ENCODE measurements at regions not wholly inside any gene's neighbourhood (a gene's known extent, or its start where the extent isn't known, plus 50 kb on each side); places are given as distances from the start of the nearest gene placed in this dataset.
A peak's percentile ranks its signal among the peaks of the same experiment; 100 is the strongest.

DNA sequence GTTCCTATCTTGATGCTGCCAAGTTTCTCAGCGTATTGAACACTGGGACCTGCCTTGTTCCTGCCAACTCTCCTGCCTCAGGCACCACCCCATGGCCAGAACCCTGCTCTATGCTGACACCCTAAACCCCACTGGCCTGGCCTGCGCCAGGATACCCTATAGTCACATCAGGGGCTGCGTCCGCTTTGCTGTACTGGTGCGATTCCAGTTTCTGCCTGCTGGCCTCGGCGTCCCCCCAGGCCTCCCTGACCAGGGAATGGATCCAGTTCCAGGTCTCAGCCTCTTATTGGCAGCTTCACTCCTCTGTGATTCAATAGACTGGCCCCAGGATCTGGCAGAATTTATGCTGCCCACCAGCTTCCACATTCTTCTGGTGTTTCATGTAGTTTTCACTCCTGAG is 55.0 kb downstream of the GPR6 start:
- no peak for DNase-seq

DNA sequence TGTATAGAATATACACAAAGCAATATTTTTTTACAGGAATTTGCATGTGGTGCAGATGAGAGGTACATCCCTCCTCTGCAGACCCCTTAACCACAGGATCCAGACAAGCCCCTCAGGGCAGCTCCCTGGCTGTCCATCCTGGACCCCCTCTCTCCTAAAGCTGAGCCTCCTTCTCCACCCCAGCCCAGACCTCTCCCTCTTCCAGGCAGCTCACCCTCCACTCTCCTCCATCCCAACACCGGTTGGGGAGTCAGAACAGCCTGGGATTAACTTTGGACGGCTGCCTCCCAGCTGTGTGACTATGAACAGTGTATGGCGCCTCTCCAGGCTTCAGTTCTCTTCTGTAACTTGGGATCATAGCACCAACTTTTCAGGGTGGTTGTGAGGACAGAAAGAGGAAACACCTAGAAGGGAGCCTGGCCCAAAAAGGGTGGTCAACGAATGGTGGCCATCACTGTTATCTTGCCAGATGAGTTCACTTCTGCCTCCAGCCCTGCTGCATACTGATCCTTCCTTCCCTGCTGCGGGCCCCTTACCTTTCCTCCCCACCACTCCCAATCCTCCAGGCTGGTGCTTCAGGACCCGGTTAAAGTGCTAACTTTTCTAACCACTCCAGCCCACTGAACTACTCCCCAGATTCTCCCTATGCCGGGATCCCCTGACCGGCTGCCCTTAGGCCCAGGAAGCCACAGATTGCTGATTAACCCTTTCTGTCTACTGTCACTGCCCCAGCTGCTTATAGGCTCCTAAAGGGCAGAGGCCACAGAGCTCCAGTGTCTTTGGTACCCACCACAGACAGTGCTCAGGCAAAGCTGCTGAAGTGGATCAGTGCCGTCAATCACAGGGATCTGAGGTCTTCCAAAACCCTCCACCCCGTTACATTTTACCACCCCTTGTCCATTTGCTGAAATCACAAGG is 55.9 kb downstream of the GPR6 start:
- no peak for DNase-seq

DNA sequence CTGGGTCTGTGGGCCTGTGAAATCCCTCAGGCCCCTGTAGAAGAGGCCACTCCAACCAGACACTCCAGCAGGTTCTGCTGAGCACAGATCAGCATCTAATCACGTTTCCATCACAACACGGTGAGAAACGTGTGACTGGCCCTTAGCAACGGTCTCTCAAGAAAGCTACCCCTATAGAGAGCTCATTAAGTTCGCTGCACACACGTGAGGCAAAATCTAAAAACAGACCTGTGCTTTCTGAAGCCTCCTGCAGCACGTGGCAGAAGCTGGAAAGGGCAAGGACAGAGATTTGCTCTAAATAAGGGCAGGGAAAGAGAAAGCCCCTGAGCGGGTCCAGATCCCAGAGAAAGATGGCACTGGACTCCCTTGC is 56.5 kb downstream of the GPR6 start:
- DNase-seq = no peak

DNA sequence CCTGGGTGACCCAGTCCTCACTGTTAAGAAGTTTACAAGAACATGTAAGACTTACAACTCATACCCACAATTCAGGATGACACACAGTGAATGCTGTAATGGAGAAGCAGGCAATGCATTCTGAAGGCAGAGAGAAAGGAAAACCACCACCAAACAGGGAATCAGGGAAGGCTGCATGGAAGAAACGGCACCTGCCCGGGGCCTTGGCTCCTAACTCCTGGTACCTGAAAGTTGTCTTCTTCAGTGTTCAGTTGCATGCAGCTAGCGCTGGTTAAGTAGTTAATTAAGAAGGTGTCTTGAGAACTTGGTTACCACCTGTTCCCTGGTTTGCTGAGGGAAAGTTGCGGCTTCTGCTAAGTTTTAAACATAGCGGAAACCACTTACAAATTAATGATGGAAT is 57.2 kb downstream of the GPR6 start:
- no peak for DNase-seq

DNA sequence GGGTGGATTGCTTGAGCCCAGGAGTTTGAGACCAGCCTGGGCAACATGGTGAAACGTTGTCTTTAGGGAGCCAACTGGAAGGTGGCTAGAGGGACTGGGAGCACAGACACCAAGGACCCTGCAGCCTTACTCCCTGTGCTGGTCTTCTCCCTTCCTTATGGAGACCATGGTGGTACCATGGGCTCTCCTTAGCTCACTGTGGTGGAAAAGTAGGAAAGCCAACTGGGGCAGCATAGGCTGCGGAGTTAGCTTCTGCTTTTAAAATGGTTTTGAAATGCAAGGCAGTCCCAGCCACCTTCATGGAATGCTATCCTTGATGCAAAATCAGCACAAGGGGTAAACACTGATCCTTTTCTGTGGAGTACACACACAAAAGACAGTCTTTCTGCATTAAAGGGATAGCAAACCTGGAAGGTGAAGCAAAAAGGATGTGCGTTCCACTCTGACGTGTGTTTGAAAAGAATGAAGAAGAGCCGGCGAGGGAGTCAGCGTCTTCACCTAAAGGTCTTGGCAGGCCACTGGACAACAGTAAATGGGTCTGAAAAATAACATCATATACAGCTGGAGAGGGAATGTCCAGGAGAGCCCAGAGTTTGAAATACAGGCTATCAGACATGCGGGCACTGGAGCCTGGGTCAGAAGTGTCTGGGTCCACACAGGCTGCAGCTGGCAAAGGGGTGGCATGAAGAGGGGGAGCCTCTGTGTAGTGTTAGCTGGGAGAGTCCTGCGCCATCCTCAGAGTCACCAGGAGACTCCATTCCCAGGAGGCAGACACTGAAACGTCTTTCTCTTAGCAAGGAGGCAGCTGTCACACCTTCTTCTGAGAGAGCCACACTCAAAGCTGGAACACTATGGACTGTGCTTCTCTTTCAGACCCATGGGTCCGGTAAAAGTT is 58.5 kb downstream of the GPR6 start:
- no peak for DNase-seq

DNA sequence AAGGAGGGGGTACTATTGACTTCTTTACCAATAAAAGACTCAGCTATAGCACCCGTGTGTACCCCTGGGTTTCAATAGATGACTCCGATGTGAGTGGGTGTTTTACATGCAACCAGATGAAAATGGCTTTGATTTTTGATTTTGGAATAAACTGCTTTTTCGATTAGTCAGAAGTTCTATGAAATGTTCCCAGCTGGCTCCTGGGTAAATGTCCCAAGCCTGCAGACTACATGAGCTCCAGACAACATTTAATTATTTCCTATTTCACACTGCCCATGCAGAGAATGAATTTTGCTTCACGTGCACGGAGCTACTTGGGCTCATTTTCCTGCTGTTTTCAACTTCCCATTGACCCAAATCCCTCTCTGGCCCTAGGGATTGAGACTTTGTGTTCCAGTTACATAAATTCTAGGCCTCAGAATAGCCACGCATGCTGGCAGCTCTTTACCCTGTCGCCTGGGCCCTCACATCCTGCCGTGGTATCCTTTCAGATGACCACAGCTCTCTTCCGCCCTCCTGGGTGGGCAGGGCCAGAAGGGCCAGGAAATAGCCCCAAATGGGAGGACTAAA is 59.7 kb downstream of the GPR6 start:
- no peak for DNase-seq

DNA sequence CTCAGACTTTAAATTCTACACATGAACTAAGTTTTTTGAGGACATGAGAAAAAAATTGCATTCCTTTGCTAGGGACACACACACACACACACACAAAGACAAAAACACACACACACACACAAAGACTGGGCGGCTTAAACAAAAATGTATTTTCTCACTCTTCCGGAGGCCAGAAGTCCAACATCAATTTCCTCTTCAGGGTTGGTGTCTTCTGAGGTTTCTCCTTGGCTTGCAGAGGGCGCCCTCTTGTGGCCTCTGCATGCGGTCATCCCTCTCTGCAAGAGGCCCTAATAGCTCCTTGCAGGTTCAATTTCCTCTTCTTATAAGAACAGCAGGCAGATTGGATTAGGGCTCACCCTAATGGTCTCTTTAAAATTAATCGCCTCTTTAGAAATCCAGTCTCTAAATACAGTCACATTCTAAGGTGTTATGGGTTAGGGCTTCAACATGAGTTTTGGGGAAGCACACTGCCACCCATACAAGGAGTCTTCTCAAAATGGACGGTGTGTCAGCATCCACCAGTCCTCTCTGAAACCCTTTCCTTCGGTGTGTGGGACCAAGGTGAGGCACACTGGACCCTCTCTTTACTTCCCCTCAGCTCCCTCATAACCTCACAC is 61.4 kb downstream of the GPR6 start:
- DNase-seq = peak; percentile 88

DNA sequence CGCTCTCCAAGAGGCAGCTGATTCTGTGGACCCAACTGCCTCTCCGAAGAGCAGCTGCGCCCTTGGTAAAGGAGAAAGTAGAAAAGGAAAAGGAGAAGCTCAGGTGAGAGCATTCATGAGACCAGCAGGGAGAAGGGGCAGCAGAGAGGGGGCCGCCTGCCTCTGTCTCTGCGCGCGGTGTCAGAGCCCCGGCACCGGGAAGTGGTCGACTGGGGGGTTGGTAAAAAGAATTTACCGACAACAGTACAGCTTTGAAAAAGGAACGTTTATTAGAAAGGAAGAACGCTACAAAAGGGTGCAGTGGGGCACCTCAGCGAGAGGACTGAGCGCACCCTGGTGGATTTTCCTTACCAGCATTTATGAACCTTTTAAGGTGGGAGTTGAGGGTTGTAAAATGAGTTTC is 61.9 kb downstream of the GPR6 start:
- DNase-seq = peak; percentile 29

DNA sequence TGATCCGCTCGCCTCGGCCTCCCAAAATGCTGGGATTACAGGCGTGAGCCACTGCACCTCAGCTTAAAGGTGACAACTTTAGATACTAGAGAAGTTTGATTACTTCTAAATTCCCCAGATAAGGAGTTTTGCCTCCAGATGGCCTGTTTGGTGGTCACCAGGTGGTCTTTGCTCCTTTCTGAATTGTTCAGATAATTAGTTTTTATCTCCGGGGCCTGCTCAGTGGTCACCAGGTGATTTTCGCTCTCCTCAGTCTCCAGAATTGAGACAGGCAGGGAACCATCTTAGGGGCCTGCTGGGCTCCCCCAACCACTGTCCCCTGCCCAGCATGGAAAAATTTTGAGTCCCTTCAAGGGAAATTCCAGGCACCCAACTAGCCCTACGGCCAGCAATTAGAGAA is 62.6 kb downstream of the GPR6 start:
- no peak for DNase-seq

DNA sequence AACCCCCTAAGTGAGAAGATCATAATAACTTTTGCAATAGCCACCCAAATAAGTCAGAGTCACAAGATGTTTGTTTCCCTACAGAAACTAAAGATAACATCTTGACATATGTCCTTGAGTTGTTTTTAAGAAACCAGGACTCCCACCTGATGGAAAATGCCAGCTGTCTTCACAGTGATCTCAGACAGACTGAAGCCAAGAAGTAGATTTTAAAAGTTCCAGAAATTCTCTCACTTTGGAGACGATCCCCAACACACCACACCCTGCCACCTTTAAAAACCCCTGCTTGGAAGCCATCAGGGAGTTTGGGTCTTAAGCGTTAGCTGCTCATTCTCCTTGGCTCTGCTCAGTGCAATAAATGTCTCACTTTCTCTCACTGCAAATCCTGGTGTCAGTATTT is 63.0 kb downstream of the GPR6 start:
- DNase-seq = no peak

DNA sequence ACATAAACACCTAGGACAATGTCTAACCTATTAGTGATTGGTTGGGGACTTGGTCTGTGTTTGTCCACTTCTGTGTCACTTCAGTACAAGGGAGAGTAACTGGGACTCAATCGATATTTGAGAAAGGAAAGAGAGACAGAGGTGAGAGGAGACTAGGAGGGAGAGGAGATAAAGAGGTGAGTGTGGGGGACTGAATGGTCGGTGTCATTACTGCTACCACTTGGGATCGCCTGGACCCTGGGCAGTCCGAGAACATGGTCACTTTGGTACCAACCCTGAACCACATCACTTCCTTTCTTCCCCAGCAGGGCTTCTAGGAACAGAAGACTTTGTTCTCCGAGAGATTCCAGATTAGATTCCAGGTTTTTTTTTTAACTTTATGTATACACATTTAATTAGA is 63.7 kb downstream of the GPR6 start:
- no peak for DNase-seq

DNA sequence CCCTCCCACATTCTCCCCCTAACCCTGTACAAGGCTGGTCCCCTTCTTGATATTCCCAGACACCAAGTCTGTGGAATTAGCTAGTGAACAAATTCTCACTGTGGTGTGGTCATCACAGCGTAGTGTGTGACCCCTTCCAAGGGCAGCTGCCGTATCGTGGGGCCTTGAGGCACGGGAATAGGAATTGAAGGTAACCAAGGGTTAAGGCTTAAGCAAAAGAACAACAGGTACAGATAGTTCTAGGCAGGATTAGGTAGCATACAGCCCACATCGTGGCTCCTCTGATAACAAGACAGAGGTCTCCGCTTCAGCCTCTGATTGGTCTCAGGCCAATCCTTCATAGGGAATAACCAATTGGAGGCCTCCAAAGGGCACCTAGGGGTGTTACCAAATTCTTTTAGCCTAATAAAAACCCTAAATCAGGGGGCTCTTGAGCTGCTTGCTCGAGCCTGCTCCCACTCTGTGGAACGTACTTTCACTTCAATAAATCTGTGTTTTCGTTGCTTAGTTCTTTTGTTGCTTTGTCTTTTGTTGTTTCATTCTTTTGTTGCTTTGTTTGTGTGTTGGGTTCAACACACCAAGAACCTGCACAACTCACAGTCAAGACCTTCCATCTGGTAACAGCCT is 64.7 kb downstream of the GPR6 start:
- no peak for DNase-seq

DNA sequence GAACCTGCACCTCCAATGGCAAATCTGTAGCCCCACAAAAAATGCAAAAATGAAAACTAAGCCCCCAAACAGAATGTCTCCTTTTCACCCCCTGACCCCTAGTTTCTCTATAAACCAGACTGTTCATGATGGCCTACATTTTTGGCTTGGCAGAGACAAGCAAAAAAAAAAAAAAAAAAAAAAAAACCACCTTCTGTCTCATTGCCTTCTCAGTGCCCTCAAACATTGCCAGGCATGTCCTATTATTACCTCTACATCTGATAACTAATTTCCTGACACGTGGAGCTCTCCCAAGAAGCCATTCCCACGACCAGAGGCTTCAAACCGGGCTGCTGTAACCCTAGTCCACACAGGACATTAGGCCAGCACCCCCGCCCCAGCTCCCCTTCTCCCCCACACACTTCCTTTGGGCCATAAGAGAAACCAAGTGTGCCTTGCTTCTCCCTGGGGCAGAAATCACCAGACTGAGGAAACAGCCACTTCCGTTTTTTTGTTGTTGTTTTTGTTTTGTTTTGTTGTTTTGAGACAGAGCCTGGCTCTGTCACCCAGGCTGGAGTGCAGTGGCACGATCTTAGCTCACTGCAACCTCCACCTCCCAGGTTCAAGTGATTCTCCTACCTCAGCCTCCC is 65.4 kb downstream of the GPR6 start:
- no peak for DNase-seq

DNA sequence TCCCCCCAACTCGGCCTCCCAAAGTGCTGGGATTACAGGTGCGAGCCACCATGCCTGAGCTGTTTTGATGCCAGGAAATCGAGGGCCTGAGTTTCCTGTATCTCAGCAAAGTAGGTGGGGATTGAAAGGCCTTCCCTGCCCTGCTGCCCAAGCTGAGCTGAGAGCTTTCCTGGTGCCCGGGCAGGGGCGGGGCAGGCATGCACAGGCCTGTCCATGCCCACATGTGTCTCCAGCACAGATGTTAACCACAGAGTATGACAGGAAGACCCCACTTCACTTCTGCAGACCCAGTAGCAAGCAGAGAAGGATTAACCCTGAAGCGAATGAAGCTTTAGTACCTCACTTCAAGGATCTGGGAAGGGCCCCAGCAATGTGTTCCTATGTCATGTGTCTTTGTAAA is 66.0 kb downstream of the GPR6 start:
- no peak for DNase-seq

DNA sequence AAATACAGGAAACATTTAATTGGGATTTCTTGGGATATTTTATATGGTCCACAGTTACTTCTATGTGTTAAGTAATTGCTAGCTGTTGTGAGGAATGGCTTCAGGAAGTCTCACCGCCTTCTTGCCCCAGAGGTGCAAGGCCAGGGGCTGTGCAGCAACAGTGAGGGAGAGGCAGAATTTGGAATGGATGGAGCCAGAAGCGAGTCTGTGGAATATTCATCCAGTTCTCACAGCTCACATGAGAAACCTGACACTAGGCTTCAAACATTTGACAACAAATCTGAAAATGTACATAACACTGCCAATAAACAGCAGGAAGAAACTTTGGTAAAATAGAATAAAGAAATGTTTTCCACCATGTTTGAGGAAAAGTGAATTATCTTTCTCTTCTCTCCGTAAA is 66.5 kb downstream of the GPR6 start:
- no peak for DNase-seq

DNA sequence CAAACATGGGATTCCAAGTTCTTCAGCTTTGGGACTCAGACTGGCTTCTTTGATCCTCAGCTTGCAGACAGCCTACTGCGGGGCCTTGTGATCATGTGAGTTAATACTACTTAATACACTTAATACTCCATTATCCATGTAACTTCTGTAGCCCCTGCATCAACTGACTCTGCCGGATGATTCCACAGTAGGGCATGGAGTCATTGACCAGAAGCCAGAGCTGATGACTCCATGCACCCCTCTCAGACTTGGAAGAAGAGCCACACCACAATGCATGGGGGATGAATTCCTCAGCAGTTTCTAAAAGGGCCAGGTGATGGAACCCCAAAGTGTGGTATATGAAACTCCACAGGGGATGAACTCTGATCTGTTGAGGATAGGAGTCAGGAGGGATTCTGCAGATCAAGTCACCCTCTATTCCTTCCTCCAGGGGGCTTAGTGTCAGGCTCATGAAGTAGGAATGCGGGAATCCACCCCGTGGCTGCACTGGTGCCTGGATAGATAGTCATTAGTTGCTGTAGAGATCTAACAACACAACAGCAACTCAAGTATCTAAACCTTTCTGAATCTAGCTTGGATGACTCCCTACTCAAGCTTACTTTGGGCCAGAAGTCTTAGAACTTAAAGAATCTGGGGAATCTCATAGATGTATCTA is 70.2 kb downstream of the GPR6 start:
- no peak for DNase-seq

DNA sequence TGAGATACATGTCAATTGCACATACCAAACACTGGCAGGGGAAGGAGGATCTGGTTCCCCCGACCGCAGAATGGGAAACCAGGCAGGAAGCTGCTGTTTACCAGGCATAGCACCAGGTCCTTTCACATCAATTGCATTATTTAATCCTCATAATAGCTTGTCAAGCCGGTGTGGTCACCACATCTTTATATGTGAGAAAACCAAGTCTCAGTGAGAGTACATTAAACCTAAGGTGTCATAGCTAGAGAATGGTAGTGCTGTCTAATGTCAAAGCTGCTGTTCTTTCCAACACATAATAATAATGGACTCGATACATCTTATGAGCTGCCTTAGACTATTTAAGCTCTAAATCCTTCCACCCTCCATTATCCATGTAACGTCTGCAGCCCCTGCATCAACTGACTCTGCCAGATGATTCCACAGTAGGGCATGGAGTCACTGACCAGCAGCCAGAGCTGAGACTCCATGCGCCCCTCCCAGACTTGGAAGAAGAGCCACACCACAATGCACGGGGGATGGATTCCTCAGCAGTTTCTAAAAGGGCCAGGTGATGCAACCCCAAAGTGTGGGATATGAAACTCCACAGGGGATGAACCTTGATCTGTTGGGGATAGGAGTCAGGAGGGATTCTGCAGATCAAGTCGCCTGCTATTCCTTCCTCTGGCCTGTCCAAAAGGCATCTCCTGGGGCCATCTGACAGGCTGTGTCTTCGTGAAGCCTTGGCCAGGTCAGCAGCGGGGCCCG is 71.8 kb downstream of the GPR6 start:
- DNase-seq = no peak

All from activated CD4-positive, alpha-beta T cell treated with anti-CD3 and anti-CD28 coated beads, Interleukin-2, amount 50 U/mL, for 16 hours (primary cell).